ENCODE measurements at regions not wholly inside any gene's neighbourhood (a gene's known extent, or its start where the extent isn't known, plus 50 kb on each side); places are given as distances from the start of the nearest gene placed in this dataset.
A peak's percentile ranks its signal among the peaks of the same experiment; 100 is the strongest.

- DNase-seq (ENCODE audit: low spot score), result no peak
- ChIA-PET CTCF (no interaction called here), POLR2A (ENCODE audit: low non-redundant PET) (no interaction called here)
- no peak for TF ChIP-seq CTCF (conservative IDR thresholded peaks at IDR 0.05; ENCODE audit: low read depth)
- H3K27ac ChIP-seq, result no peak overlapping the region
Observed at GRCh38 chr12:125776212-125776611, 711.0 kb downstream of the AACS start.

- DNase-seq (ENCODE audit: low spot score), result no peak
- CTCF ChIA-PET, result no interaction called here
- H3K27ac ChIP-seq, result no peak overlapping the region
- TF ChIP-seq CTCF (conservative IDR thresholded peaks at IDR 0.05; ENCODE audit: low read depth), result no peak
- POLR2A ChIA-PET (ENCODE audit: low non-redundant PET), result no interaction called here
Observed at GRCh38 chr12:125786143-125786542, 720.9 kb downstream of the AACS start.

- CTCF ChIA-PET, result interaction anchor here (0.5 kb wide), 1 partner anchor 132 kb away, joined by 3 read pairs; no protein-coding TSS in a partner anchor
Observed at GRCh38 chr12:125794401-125794800, 729.2 kb downstream of the AACS start.

GRCh38 chr12:125797421-125798175 lies 732.4 kb downstream of the AACS start:
- no peak overlapping the region for H3K27ac ChIP-seq
- no peak for TF ChIP-seq CTCF (conservative IDR thresholded peaks at IDR 0.05; ENCODE audit: low read depth)
- ChIA-PET CTCF (interaction anchor here (0.6 kb wide), 1 partner anchor 90 kb away, joined by 5 read pairs; no protein-coding TSS in a partner anchor), POLR2A (ENCODE audit: low non-redundant PET) (no interaction called here)
- DNase-seq (ENCODE audit: low spot score), result no peak

More at GRCh38 chr12:125794401-125794800, 729.2 kb downstream of the AACS start:
- TF ChIP-seq CTCF (conservative IDR thresholded peaks at IDR 0.05; ENCODE audit: low read depth), result no peak
- POLR2A ChIA-PET (ENCODE audit: low non-redundant PET), result no interaction called here
- no peak overlapping the region for H3K27ac ChIP-seq
- DNase-seq (ENCODE audit: low spot score), result peak; percentile 10

GRCh38 chr12:125804660-125805059 lies 739.4 kb downstream of the AACS start:
- ChIA-PET CTCF (no interaction called here), POLR2A (ENCODE audit: low non-redundant PET) (no interaction called here)
- TF ChIP-seq CTCF (conservative IDR thresholded peaks at IDR 0.05; ENCODE audit: low read depth), result no peak
- H3K27ac ChIP-seq, result no peak overlapping the region
- no peak for DNase-seq (ENCODE audit: low spot score)

- no peak for DNase-seq (ENCODE audit: low spot score)
- ChIA-PET POLR2A (ENCODE audit: low non-redundant PET) (no interaction called here), CTCF (no interaction called here)
- TF ChIP-seq CTCF (conservative IDR thresholded peaks at IDR 0.05; ENCODE audit: low read depth), result no peak
- no peak overlapping the region for H3K27ac ChIP-seq
Observed at GRCh38 chr12:125824276-125824675, 759.0 kb downstream of the AACS start.

All from RWPE1 (cell line).